HG02623 (cell line): ENCODE measurements at regions not wholly inside any gene's neighbourhood (a gene's known extent, or its start where the extent isn't known, plus 50 kb on each side); places are given as distances from the start of the nearest gene placed in this dataset.
"Not testable (repeated sequence)": the region's sequence is repeated elsewhere in the genome, so short reads cannot be mapped to it uniquely, and the experiment has no call there.

ENCODE experiments used
- ATAC-seq: cut with Tn5 transposase; IDR thresholded peaks from one replicate; pipeline ENCODE4 v1.9.1; 2021; ENCODE audit warnings: moderate library complexity; ENCODE audit not compliant: unreplicated experiment

DNA sequence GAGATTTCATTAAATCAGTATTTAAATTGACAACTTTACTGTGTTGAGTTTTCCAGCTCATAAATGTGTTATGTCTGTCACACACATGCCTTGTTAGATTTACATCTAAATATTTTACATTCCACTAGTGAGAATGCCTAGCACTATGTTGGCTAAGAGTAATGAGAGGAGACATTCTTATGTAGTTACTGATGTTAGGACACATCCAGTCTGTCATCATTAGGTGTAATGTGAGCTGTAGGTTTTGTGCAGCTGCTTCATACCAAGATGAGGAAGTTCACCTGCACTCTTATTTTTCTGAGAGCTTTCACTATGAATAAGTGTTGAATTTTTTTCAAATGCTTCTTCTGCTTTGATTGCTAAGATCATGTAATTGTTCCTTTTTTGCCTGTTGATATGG is 218.0 kb upstream of the IGFBP3 start:
- no peak for ATAC-seq

DNA sequence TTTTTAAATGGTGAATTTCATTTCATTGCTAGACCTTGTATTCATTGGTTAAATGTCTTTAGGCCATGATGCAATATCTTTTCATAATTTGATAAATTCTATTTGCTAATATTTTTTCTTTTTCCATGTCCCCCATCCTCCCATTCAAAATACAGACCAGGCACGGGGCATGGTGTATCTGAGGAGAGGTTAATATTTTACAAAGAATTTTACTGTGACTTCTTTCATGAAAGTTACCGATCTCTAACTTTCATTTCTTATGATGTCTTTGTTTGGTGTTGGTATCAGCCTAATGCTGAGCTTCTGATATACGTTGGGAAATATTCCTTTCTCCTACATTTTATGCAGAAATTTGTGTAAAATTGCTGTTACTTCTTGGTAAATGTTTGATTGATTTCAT is 216.7 kb upstream of the IGFBP3 start:
- ATAC-seq = no peak

DNA sequence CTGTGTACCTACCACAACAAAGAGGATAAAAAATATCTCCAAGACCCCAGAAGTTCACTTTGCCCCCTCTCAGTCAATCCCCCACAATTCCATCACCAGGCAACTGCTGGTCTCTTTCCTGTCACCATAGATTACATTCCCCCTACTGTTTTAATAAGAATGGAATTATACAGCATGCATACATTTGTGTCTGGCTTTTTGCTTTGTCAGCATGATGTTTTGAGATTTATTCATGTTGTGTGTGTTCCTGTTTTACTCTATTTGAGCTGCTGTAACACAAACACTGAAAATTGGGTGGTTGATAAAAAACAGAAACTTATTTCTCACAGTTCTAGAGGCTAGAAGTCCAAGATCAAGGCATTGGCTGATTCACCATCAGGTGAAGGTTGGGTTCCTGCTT is 214.5 kb upstream of the IGFBP3 start:
- ATAC-seq = no peak

DNA sequence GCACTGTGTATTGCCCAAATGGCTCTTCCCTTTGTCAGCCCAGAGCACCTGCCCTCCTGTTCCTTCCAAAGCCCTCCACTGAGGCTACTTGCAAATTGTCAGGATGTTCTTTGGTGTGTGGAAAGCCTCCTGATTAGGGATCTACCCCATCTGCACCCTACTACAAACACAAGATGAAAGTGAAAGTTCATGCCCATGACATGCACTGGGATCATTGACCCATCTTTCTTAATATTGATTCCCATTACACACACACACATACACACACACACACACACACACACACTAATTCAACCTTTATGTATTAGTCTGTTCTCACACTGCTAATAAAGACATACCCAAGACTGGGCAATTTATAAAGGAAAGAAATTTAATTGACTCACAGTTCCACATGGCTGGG is 213.7 kb upstream of the IGFBP3 start:
- ATAC-seq = no peak

DNA sequence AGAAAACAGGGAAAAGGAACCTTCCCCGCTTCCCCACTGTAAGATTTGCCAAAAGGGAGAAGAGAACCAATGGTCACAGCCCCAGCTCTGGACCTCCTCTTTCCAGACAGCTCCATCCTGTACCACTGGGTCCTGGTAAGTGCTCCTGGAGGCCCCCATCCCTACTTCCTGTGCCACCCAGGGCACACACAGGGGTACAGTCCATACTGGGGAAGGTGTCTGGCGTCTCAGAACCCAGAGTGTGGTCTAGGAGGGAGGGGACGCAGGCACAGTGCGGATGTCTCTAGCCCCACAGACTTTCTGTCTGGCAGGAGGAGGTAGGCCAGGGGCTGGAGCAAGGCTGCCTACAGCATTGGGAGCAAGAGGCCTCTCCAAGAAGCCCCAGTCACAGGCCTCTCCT is 213.3 kb upstream of the IGFBP3 start:
- no peak for ATAC-seq

DNA sequence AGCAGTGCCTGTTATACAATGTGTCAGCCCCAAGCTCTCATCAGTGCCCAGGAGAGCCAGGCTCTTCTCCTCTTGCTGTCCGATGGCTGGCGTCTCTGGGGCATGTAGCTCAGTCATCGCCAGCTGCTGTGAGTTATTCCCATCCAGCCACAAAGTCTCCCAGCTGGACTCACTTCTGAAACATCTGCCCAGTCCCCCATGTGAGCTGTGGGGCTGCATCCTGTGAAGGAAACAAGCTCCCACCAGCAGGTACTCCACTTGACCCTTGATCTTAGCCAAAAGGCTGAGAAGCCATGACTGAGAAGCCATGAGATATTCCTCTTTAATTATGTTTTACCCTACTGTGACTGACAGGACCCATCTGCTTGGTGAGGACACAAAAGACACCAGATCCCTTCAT is 212.7 kb upstream of the IGFBP3 start:
- ATAC-seq = no peak

DNA sequence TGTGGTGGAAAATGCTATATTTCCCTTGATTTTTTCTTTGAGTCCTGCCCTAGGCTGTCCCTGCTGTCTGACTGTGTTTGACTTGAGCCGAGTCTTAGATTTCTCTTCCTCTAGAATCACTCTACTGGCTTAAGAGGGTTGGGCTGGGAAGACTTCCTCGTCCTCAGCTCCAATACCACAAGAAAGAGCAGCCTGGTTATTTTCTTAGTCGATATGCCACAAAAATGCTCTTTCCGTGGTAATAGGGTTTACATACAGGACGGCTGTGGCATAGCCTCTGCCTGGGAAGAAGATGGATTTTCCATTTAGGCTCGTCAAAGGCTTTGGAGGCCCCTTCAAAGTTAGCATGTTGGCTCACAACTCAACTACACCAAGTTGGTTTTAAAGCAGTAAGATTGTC is 212.0 kb upstream of the IGFBP3 start:
- ATAC-seq = no peak

DNA sequence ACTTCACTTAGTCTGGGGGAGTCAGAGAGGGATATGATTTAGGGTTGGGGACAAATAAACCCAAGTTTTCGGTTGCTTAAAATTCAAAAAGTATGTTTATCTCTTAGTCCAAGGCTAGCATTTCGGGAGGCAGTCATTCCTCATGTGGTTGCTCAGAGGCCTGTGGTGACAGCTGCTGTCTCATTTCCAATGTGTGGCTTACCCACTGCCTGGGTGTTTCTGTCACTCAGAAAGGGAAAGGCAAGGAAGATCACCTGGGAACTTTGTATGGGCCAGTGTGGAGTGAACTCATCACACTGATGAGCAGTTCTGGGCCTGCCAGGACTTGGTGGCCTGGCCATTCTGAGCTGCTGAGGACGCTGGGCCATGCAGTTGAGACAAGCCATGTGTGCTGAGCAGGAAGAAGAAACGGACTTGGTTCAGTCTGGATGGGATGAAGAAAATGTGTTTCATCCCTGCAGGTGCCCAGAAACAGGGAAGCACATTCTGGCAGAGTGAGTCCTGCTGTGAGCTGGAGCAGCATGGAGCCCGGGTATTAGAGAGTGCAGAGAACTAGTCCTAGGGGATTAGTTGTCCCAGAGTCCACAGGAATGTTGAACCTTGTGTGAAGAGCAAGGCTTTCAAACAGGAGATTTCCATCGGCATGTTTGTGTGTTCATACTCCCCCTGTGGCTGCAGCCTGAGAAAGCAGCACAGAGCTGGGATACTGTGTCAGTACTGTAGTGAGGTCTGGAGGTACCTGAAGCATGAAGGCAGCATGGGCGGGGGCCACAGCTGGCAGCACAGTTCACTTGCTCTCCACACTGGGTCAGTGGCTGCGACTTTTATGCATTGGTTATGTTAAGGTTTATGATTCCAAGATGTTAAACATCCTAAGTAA is 211.1 kb upstream of the IGFBP3 start:
- no peak for ATAC-seq

DNA sequence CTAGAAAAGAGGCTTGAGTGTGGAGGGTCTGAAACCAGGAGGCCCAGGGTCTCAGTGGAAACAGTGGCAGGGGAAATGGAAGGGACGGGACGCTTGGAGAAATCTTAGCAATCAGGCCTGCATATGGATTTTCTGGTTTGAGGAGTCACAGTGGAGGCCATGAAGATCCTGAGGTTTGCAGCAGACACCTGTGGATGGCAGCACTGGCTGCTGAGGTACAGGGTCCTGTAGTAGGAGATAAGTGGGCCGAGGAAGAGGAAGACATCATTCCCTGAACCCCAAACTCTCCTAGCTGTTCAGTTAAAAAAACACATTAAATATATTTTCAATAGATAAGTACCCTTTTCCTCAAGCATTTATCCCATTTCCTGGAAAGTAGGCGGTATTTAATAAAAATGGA is 208.8 kb upstream of the IGFBP3 start:
- no peak for ATAC-seq

DNA sequence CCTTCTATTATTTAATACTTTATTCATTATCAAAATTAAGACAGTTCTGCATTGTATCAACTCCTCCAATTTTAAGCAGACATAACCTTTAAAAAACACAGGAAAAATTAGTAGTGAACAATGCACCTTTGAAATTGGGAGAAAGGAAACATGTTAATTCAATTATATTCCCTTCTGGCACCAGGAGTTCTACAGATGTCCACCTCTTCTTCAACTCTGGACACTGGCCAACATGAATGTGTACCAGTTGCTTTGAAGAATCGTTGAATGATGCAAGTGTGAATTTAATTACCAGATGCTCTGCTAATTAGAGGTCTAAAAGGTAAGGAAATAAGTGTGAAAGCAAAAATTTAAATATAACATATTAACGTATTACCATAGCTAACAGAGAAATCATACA is 206.7 kb upstream of the IGFBP3 start:
- ATAC-seq = no peak

DNA sequence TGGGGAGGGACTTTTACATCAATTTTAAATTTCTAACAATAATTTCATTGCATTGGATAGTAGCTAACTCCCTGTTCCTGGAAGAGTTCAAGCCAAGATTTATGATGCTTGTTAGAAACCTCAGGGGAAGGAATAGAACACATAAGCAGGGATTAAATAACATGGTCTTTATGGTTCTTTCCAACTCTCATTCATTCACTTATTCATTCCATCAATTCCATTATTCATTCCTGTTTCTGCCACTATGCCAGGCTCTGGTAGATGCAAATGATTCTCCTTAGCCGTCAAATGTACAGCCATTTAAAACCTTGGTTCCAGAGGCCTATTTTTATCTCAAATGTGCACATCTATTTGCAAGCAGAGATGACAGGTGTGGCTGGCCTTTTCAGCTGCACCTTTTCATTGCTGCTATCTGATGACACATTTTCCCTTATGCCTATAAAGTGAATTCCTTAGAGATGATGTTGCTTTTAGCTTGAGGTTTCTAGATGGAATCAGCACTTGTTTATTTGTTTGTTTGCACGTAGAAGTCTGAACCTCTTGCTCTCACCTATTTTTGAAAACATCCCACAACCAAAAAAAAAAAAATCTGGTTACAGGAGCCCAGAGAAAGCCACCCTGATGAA is 205.7 kb upstream of the IGFBP3 start:
- ATAC-seq = no peak

DNA sequence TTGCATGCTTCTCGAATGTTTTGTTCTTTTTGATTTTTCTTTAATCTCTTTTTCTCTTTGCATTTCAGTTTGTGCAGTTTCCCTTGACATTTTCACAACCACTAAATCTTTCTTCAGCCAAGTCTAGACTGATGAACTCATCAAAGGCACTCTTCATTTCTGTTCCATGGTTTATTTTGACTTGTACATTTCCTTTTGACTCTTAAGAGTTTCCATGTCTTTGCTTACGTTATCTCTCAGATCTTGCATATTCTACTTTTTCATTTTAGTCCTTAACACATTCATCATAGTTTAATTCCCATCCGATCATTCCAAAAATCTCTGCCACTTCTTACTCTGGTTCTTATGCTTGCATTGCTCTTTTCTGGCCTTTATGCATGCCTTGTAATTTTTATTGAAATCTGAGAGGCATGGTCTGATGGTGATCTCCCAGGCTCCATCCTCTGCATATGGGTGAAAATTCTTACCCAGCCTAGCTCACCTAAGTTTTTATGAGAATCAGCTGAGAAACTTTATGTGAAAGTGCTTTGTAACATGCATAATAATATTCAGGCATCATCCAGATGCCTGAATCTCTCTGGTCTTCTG is 202.8 kb upstream of the IGFBP3 start:
- ATAC-seq = no peak

DNA sequence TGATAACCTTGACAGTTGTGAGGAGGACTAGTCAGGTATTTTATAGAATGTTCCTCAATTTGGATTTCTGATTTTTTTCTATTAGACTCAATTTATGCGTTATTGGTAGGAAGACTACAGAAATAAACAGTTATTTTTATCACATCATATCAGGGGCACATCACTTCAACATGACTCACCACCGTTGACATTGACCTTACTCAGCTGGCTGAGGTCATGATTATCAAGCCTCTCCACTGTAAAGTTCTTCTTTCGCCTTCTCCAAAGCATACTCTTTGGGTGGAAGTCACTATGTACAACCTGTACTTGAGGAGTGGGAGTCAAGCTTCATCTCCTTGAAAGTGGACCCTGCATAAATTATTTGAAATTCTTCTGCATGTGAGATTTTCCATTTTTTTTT is 194.3 kb upstream of the IGFBP3 start:
- ATAC-seq = no peak

DNA sequence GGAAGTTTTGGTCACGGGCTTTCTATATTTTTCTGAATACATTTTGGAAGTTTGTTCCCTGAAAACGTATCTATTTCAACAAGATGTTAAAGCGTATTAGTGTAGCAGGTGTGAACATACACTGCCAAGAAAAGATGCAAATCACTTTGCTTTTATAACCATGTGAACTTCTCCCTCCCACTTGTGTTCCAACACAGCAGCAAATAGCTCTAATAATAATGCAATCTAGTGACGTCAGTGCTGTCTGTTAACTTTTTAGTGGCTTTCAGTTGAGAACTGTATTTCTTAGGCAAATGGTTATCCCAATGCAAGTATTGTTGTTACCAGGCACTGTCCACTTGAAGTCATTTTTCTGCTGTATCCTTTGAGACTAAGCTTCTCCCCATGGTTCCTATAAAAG is 188.4 kb upstream of the IGFBP3 start:
- no peak for ATAC-seq

DNA sequence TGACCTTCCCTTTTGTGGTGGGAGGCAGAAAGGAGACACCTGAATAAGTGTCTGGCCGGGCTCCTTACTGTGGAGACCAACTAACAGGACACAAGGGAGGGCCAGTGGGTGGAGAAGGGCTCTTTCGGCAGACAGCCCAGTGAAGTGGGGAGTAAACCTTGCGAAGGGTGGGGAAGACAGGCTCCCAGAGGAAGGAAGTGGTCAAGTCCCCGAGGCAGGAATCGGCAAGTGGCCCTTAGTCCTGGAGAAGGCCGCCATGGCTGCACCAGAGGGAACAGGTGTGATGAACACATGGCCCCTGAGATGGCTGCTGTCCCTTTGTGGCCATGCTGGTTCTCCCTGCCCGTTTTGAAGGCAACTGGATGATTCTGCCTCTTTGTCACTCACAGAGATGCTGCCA is 187.2 kb upstream of the IGFBP3 start:
- no peak for ATAC-seq

DNA sequence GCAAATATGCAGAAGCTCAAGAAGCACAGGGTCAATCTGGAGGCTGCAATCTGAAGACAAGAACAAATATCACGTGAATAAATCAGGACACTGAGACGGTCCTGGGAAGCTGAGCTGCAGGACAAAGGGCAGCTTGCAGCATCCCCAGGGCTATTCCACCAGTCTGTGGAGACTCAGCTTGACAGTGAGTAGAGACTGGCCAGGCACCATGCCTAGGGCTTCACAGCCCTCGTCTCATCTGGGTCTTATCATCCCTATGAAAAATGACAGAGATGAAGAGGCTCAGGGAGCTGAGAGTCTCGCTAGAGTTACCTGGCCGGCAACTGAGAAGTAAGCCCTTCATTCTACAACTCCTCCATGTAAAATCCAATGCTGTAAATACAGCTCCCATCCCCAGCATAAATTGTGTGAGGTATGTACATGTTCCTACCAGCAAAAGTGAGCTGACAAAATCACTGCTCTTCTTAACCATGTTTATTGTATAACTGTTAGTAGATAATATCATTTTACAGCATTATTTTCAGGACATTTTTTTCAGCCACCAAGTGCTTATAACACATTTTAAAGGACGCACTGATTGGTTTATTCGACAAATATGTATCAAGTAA is 186.6 kb upstream of the IGFBP3 start:
- ATAC-seq = no peak

DNA sequence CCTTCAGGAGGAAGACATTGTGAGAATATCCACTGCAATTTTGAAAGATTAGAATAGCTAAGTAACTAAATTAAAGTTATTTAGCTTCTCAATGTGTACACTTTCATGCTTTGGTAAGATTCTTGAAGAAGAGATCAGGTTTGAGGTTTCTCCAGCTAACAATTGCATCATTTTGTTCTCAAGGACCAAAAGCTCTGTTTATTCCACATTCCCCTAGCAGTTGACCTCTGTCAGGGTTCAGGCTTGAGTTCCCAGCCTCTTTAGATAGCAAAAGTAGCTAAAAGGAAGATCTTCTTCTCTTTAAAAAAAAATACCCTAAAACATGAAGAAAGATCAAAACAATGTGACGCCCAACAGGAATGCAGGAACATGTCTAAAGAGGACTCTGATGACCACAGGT is 179.4 kb upstream of the IGFBP3 start:
- ATAC-seq = no peak

DNA sequence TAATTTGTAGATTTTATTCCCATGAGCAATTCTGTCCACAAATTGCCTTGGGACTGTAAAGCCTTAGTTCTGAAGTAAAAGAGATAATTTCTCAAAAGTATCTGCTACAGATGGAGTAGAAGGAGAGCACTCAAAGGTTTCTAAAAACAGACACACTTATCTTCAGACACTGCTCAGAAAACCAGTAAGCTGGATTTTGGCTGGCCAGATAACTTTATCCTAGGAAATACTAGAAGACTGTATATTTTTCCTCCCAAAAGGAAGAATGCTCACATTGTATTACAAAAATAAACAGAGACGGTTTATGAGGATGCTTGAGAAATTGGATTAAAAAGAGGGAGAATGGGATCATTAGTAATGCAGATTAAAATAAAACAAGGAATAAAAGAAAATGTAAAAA is 178.0 kb upstream of the IGFBP3 start:
- no peak for ATAC-seq

DNA sequence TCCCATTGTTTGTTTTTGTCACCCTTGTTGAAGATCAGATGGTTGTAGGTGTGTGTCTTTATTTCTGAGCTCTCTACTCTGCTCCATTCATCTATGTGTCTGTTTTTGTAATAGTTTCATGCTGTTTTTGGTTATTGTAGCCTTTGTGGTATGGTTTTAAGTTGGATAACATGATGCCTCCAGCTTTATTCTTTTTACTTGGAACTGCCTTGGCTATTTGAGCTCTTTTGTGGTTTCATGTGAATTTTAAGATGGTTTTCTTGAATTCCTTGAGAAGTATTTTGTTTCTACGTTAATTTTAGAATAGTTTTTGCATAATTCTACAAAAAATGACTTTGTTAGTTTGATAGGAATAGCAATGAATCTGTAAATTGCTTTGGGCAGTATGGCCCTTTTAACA is 170.0 kb upstream of the IGFBP3 start:
- no peak for ATAC-seq

DNA sequence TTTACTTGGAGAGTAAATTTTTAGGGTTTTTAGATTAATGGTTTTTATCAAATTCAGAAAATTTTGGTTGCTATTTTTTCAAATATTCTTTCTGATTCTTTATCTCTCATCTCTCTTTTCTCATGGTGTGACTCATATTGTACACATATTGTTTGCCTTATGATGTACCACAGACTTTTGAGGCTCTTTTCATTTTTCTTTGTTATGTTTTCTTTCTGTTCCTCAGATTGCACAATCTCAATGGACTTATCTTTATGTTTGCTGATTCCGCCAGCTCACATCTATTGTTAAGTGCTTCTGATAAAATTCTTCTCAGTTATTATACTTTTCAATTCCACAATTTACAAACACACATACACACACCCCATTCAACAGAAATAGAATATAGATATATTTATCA is 168.2 kb upstream of the IGFBP3 start:
- no peak for ATAC-seq

DNA sequence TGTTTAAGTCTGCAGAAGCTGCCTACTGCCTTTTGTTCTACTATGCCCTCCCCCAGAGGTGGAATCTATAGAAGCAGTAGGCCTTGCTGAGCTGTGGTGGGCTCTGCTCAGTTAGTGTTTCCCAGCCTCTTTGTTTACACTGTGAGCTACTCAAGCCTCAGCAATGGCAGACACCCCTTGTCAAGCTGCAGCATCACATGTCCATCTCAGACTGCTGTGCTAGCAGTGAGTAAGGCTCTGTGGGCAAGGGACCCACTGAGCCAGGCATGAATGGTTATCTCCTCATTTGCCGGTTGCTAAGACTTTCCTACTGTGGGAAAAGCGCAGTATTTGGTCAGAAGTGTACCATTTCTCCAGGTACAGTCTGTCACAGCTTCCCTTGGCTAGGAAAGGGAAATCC is 167.4 kb upstream of the IGFBP3 start:
- ATAC-seq = not testable (repeated sequence)

DNA sequence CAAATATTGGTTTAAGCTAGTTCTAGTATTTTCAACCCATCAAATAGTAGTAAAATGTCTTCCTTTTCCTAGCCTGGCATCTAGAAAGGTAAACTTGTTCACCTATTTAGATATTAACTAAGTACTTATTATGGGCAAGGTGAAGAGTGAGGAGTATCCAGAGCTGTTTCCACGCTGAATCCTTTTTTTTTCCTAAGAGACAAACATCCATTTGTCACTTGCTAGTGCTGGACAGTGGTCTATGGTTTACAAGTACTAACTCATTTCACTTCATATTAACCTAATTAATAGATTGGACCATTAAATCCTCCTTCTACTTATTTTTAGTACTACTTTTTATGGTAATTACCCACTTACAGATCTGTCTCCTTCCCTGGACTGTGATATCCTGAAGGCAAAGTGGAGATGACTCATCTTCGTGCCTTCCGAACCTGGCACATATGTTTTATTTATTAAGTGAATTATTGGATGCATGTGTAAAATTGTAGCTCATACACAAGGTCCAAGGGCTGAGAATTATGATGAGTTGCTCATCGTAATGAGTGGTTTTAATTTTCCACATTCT is 159.6 kb upstream of the IGFBP3 start:
- ATAC-seq = no peak
